ENCODE measurements at regions not wholly inside any gene's neighbourhood (a gene's known extent, or its start where the extent isn't known, plus 50 kb on each side); places are given as distances from the start of the nearest gene placed in this dataset.

DNA sequence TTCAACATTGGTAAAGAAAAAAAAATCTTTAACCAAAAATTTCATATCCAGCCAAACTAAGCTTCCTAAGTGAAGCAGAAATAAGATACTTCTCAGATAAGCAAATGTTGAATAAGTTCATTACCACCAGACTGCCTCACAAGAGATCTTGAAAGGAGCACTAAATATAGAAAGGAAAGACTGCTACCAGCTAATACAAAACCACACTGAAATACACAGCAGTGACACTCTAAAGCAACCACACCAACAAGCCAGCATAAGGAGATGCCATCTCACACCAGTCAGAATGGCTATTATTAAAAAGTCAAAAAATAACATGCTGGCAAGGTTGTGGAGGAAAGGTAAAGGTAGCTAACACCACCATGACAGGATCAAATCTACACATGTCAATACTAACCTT is 74.0 kb upstream of the LHCGR start (continued):
- TF ChIP-seq, protein P1, sequence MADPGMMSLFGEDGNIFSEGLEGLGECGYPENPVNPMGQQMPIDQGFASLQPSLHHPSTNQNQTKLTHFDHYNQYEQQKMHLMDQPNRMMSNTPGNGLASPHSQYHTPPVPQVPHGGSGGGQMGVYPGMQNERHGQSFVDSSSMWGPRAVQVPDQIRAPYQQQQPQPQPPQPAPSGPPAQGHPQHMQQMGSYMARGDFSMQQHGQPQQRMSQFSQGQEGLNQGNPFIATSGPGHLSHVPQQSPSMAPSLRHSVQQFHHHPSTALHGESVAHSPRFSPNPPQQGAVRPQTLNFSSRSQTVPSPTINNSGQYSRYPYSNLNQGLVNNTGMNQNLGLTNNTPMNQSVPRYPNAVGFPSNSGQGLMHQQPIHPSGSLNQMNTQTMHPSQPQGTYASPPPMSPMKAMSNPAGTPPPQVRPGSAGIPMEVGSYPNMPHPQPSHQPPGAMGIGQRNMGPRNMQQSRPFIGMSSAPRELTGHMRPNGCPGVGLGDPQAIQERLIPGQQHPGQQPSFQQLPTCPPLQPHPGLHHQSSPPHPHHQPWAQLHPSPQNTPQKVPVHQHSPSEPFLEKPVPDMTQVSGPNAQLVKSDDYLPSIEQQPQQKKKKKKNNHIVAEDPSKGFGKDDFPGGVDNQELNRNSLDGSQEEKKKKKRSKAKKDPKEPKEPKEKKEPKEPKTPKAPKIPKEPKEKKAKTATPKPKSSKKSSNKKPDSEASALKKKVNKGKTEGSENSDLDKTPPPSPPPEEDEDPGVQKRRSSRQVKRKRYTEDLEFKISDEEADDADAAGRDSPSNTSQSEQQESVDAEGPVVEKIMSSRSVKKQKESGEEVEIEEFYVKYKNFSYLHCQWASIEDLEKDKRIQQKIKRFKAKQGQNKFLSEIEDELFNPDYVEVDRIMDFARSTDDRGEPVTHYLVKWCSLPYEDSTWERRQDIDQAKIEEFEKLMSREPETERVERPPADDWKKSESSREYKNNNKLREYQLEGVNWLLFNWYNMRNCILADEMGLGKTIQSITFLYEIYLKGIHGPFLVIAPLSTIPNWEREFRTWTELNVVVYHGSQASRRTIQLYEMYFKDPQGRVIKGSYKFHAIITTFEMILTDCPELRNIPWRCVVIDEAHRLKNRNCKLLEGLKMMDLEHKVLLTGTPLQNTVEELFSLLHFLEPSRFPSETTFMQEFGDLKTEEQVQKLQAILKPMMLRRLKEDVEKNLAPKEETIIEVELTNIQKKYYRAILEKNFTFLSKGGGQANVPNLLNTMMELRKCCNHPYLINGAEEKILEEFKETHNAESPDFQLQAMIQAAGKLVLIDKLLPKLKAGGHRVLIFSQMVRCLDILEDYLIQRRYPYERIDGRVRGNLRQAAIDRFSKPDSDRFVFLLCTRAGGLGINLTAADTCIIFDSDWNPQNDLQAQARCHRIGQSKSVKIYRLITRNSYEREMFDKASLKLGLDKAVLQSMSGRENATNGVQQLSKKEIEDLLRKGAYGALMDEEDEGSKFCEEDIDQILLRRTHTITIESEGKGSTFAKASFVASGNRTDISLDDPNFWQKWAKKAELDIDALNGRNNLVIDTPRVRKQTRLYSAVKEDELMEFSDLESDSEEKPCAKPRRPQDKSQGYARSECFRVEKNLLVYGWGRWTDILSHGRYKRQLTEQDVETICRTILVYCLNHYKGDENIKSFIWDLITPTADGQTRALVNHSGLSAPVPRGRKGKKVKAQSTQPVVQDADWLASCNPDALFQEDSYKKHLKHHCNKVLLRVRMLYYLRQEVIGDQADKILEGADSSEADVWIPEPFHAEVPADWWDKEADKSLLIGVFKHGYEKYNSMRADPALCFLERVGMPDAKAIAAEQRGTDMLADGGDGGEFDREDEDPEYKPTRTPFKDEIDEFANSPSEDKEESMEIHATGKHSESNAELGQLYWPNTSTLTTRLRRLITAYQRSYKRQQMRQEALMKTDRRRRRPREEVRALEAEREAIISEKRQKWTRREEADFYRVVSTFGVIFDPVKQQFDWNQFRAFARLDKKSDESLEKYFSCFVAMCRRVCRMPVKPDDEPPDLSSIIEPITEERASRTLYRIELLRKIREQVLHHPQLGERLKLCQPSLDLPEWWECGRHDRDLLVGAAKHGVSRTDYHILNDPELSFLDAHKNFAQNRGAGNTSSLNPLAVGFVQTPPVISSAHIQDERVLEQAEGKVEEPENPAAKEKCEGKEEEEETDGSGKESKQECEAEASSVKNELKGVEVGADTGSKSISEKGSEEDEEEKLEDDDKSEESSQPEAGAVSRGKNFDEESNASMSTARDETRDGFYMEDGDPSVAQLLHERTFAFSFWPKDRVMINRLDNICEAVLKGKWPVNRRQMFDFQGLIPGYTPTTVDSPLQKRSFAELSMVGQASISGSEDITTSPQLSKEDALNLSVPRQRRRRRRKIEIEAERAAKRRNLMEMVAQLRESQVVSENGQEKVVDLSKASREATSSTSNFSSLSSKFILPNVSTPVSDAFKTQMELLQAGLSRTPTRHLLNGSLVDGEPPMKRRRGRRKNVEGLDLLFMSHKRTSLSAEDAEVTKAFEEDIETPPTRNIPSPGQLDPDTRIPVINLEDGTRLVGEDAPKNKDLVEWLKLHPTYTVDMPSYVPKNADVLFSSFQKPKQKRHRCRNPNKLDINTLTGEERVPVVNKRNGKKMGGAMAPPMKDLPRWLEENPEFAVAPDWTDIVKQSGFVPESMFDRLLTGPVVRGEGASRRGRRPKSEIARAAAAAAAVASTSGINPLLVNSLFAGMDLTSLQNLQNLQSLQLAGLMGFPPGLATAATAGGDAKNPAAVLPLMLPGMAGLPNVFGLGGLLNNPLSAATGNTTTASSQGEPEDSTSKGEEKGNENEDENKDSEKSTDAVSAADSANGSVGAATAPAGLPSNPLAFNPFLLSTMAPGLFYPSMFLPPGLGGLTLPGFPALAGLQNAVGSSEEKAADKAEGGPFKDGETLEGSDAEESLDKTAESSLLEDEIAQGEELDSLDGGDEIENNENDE (IDR thresholded peaks at IDR 0.05; ENCODE audit: insufficient replicate concordance, low read length): no peak
- TF ChIP-seq CHD1 (IDR thresholded peaks at IDR 0.05; ENCODE audit: low read depth, low read length): no peak
- TF ChIP-seq EZH2 (IDR thresholded peaks at IDR 0.05; ENCODE audit: low read depth, low read length, severe bottlenecking): no peak
